Esophagus muscularis mucosa (tissue), 4 donors: ENCODE measurements at regions not wholly inside any gene's neighbourhood (a gene's known extent, or its start where the extent isn't known, plus 50 kb on each side); places are given as distances from the start of the nearest gene placed in this dataset.

Experiments used
- EP300 ChIP-seq: sonication (generic); formaldehyde crosslinking; IDR thresholded peaks from one replicate; pipeline ENCODE4 v1.6.1; 2017; ENCODE audit warnings: antibody characterized with exemption
- POLR2A ChIP-seq: fragments of 450-650 bp; IDR thresholded peaks from one replicate; pipeline ENCODE4 v1.6.1; 2017; ENCODE audit warnings: antibody characterized with exemption, moderate library complexity, mild to moderate bottlenecking, low read depth
- POLR2AphosphoS5 ChIP-seq, 2 donors: sonication (generic); formaldehyde crosslinking; IDR thresholded peaks; one replicate each; pipeline ENCODE4 v1.6.1; 2017; ENCODE audit warnings: antibody characterized with exemption in 2 of 2
- TF ChIP-seq, protein P1 (sequence below), 3 experiments: fragments of 200-600 bp in 2 of 3; fragments of 450-650 bp in 1 of 3; sonication (generic) in 2 of 3; IDR thresholded peaks; one replicate each; pipeline ENCODE4 v1.5.1; 2017 to 2019; ENCODE audit warnings: antibody characterized with exemption in 3 of 3, mild to moderate bottlenecking in 2 of 3, moderate library complexity in 1 of 3

DNA sequence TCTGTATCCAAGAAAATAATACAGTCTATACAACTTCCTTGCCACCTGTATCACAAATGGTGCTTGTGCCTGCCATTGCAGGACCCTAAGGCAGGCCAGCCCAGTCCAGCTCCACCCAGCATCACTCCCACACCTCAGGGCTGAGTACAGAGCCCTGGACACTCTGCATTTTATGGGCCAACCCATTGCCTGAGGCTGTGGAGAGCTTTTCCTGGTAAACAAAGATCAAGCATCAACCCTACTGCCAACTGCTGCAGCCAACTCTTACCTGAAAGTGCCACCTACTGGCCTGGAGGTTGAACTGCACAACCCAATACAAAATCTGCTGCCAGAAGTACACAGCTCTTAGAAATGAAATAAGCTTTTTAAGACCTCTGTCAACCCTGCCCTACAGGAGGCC, 1082.2 kb downstream of the NAALADL2 start:
- TF ChIP-seq, protein P1, sequence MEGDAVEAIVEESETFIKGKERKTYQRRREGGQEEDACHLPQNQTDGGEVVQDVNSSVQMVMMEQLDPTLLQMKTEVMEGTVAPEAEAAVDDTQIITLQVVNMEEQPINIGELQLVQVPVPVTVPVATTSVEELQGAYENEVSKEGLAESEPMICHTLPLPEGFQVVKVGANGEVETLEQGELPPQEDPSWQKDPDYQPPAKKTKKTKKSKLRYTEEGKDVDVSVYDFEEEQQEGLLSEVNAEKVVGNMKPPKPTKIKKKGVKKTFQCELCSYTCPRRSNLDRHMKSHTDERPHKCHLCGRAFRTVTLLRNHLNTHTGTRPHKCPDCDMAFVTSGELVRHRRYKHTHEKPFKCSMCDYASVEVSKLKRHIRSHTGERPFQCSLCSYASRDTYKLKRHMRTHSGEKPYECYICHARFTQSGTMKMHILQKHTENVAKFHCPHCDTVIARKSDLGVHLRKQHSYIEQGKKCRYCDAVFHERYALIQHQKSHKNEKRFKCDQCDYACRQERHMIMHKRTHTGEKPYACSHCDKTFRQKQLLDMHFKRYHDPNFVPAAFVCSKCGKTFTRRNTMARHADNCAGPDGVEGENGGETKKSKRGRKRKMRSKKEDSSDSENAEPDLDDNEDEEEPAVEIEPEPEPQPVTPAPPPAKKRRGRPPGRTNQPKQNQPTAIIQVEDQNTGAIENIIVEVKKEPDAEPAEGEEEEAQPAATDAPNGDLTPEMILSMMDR (IDR thresholded peaks at IDR 0.05) = peak in 2 of 3 experiments; percentile 8 to 30
- TF ChIP-seq POLR2AphosphoS5 (IDR thresholded peaks at IDR 0.05) (no peak), POLR2A (no peak), EP300 (no peak)
